Activated CD4-positive, CD25-positive, alpha-beta regulatory T cell (primary cell): ENCODE measurements at regions not wholly inside any gene's neighbourhood (a gene's known extent, or its start where the extent isn't known, plus 50 kb on each side); places are given as distances from the start of the nearest gene placed in this dataset.
"Not testable (repeated sequence)": the region's sequence is repeated elsewhere in the genome, so short reads cannot be mapped to it uniquely, and the experiment has no call there.

Experiments used
- DNase-seq, 4 experiments: peaks; one replicate each; lab custom pipeline; 2025; lab: John Stamatoyannopoulos, UW

DNA sequence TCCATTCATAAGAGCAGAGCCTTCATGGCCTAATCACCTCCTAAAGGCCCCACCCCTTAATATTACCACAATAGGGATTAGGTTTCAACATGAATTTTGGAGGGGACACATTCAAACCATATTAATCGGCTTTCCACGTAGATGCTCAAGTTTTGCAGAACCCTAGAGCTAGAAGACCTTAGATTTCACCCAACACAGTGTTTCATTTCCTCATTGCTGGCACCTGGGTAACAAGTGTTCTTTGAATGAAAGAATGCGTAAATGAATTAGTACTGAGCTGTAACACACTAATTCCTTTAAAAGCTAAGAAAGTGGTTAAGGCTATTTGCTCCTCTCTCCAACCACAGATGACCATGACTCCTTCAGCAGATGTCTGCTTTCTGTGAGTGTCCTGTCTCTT is 252.5 kb downstream of the SMAD2 start:
- DNase-seq = no peak

DNA sequence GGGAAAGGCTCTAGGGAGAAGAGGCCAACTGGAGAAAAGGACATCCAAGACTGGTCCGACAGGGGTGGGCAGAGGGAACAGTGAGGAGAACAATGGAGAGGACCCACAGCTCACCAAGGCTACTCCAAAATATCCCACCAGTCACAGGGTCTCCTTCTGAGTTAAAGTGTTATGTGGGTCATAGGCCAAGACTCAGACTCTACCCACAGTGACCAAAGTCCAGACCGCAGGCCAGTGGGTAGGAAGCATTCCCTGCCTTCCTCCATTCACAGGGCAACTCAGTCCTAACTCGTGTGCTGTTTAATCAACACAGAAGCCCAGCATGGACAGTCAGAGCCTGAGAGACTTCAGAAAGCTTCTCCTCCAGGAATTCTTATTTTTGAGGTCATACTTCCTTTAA is 260.6 kb downstream of the SMAD2 start:
- no peak for DNase-seq

DNA sequence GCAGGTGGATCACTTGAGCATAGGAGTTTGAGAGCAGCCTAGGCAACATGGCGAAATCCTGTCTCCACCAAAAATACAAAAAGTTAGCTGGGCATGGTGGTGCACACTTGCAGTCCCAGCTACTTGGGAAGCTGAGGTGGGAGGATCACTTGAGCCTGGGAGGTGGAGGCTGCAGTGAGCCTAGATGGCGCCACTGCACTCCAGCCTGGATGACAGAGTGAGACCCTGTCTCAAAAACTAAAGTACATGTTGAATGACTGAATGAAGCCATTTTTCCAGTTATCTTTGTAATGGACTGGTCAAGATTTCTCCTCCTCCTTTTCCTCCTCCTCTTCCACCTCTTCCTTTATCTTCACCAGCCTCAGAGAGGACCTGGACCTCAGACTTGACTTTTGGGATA is 272.0 kb downstream of the SMAD2 start:
- no peak for DNase-seq

DNA sequence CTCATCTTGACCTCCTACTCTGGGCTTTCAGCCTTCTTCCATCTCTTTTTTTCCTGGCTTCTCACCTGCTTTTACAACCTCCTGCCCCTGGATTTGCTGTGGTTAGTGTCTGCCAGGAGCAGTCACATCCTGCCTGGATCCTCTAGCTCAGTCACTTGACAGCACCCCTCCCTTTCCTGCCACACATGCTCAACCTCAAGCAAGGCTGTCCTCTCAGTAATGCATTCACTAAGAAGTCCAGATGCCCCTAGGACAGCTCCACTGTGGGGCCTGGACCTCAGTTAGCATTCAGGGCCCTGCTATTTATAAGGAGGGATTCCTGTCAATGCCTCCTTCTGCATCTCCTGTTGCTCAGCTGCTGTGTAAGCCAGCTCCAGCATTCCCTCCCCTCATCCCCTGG is 275.5 kb downstream of the SMAD2 start:
- no peak for DNase-seq

DNA sequence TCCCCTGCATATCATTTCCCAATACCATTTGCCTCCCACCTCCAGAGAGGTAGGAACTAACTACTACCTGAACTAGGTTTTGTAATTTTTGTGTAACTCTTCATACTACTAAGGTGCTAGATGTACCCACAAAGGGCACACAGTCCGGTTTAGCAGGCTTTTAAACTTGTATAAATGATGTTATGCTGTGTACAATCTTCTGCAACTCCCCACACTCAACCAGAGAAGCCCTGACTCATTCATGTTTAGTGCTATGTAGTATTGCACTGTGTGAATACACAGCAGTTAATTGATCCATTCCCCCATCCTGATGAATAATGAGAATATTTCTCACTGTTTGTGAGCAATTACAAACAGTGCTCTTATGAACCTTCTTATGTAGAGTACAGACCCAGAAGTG is 285.6 kb downstream of the SMAD2 start:
- DNase-seq = no peak

DNA sequence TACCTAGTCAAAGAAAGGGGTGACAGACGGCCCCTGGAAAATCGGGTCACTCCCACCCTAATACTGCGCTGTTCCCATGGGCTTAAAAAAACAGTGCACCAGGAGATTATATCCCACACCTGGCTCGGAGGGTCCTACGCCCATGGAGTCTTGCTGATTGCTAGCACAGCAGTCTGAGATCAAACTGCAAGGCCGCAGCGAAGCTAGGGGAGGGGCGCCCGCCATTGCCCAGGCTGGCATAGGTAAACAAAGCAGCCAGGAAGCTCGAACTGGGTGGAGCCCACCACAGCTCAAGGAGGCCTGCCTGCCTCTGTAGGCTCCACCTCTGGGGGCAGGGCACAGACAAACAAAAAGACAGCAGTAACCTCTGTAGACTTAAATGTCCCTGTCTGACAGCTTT is 292.9 kb downstream of the SMAD2 start:
- DNase-seq = not testable (repeated sequence)

DNA sequence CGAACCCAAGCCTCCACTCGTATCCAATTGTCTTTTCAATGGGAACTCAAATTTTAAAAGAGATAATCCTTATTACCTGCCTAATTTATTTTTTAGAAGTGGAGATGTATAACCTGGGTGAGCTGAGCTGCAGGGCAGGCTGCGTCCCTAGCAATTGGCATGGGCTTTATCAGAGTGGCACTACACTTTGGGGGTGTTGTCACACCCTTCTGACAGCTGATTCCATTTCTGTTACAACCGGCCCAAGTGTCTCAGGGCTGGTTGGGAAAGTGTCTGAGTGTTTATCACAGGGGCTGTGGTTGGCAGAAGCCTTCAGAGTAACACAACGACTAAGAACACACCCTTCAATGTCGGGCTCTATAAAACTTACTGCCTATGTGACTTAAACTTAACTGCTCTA is 295.0 kb downstream of the SMAD2 start:
- no peak for DNase-seq

DNA sequence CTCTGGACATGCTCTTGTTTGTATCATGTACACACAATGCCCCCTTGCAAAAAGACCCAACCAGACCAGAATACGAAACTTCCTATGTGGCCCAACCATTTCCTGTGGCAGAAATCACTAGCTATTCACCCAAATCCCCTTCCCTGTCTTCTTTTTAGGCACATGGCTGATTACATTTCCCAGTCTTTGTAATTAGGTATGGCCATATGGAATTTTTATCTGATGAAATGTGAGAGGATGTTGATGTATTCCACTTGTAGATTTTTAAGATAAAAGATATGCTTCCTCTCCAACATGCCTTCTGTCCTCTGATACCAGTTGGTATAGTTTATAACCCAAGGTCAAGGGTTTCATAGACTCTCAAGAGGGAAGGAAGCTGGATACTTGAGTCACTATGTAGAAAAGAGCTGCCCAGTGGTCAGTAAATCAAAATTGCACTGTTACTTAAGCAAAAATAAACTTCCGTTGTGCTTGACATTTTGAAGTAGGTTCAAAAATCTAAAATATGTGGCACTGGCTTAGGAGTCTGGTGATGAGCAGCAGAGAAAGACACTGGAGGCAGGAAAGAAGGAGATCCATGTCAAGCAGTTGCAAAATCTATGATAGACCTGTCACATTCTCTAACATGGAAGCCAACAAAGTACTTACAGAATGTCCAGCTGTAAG is 297.4 kb downstream of the SMAD2 start:
- DNase-seq = no peak

DNA sequence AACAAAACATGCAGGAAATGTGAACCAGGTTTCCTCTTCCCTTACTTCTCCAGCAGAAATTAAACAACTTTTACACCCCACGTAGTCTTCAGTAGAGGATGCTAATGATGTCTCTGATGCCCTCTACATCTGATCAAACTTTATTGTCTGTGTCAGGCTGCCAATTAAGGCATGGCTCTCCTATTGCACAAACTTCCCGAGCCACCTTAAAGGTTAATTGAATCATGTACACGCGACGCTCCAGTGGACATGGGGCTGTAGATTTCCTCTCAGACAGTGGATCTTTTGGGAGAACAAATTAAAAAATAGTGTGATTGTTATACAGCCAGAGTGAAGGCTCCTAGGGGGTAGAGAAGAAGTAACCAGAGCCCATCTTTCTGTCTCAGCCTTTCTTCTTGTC is 301.6 kb downstream of the SMAD2 start:
- DNase-seq = no peak

DNA sequence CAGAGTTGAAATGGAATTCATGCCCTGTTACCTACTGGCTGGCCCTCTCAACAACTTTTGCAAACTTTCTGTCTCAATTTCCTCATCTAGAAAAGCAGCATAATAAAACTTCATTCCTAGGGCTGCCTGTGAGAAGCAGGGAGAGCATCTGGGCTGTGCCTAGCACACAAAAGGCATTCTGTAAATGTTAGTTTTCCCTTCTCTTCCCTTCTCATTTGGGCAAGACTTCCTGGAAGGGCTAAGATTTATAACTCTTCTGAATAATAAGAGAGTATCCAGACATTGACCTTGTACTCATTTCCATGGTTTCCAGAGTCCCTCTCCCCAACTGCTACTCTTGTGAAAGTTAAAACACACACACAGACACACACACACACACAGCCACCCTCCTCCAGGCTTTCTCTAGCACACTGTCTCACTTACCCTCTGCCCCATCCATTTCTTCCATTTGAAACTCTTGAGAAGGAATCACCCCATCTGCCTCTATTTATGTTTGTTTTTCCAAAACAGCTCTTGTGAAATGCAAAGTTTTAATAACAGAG is 302.1 kb downstream of the SMAD2 start:
- DNase-seq = no peak

DNA sequence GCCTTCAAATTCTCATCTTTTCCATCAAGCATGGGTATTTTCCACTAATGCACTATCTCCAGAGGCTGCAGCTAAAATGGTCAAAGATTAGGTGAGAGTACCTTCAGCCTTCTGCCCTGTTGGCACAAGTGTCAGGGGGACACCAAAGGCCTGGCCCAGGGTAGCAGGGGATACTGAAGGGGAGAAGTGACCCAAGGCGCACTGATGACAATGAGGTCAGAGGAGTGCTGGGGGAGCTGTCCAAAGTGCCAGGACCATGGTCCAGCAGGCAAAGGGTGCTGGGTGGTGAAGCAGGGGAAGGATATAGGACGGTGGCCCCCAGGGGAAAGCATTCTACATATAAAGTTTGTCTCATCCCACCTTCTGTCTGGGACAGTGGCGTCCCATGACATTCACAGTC is 303.4 kb downstream of the SMAD2 start:
- no peak for DNase-seq

DNA sequence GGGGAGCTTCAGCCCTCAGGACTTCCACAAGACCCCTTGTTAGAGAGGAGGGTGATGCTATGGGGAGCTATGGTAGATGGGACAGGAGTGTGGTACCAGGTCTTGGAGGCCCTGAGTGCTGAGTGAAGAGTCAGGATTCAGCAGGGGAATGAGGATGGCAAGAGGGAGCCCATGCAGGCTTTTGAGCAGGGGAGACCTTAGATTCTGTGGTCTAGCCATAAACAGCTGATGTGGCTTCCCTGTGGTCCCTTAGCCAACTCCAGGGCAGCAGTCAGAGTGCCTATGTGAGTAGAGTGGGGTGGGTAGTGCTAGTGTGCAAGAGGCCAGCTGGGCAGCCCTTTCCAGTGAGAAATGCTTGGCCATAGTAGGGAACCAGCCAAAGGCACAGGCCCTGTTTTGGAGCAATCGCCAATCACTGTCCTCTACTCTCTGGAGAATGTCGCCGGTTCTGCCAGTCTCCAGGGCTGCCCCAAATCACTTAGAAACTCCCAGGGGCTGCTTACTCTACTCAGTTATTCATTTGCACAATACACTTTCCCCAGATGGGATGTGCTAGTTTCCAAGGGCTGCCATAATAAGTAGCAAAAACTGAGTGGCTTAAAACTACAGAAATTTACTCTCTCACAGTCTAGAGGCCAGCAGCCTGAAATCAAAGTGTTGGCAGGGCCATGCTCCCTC is 310.5 kb downstream of the SMAD2 start:
- no peak for DNase-seq

DNA sequence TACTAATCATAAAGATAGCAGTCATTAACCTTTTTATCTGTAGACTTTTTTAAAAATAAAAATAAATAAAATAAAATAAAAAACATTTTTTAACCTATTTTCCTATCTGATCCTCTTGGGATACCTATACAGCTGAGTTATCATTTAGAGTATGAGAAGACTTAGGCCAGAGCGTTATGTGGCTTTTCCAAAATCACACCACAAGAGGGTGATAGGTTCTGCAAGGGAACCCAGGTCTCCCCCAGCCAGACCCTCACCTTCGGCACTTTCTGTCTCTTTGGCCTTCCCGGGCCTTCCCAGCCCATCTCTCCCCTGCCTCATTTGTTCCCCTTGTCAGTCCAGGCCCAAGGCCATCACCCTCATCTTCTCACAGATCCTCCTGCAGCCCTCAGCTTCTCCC is 311.7 kb downstream of the SMAD2 start:
- no peak for DNase-seq

DNA sequence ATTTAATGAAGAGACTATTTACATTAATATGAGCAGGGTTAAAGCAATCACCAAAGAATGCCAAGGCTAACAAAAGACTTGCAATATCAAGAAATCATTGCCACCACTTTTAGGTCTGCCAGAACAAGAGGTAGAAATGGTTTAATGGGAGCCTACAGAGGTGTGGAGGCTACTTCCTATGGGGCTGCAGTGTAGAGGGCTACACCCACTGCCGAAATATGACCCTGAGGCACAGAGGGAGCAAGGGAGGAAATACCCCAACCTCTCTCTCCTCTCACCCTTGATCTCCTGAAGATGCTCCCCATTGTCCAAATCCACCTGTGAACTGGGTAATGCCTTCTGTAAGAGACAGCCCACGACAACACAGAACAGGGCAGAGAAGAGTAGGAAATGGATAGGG is 315.4 kb downstream of the SMAD2 start:
- DNase-seq = no peak

DNA sequence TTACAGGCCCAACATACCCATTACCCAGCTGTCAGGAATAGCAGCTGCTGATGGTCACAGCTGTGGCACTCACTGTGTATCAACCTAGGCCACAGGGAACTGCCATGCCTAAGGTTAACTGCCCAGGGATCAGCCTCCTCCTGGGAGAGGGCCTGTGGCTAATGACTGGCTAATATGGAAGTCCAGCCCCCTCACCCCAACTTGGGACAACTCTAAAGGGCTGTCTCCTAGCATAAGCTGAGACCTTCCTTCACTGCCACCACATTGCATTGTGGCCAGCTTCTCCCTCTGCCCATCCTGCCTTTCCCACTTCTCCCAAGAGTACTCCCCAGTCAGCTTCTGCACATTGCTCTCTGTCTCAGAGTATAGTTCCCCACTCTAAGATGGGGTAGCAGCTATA is 316.5 kb downstream of the SMAD2 start:
- no peak for DNase-seq

DNA sequence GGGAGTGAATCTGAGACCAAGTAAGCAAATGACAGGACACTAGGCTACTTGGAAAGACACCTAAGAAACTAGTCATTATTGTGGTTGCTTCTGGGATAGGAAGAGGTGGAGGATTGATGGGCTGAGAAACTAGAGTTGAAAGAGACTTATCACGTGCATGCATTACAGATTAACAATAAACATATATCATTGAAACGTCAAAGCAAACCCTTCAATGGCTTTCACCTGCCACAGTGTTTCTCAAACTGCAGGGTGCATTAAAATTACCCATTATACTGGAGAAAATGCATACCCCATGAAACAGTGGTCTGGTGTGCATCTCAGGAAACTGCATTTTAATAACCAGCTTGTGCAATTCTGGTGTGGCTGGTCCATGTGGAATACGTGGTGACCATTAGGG is 318.8 kb downstream of the SMAD2 start:
- no peak for DNase-seq

DNA sequence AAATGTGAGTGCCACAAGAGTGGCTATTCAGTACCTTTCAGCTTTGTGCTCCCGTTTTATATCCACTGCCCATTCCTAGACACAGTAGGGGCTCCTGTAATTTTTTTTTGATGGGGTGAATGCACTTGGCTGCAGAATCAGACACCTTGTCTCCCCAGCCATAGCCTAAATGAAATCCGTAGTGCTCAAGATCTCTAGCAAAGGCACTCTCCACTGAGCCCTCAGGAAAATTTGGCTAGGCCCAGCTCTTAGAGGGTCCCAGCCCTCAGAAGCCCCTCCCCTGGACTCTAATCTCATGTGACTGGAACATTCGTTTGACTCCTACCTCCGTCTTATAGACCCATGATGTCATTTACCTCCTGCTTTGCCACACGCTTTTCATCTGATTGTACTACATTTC is 323.9 kb downstream of the SMAD2 start:
- DNase-seq = no peak

DNA sequence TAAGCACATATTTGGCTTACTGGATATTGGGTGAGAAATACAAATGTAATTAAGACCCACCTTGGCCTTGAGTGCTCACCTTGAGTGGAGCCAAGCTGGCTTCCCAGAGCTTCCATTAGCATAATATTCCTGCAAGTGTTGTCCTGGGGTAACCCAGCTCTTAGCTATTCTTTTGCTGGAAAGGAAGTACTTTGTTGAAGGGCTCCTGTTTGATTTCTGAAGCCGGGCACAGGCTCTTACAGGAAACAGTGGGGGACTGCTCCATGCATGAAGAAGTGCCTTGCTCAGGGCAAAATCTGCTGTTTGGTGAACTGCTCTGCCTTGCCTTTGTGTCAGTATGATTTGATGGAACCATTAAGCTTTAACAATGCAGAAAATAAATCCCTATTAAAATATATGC is 325.4 kb downstream of the SMAD2 start:
- no peak for DNase-seq

DNA sequence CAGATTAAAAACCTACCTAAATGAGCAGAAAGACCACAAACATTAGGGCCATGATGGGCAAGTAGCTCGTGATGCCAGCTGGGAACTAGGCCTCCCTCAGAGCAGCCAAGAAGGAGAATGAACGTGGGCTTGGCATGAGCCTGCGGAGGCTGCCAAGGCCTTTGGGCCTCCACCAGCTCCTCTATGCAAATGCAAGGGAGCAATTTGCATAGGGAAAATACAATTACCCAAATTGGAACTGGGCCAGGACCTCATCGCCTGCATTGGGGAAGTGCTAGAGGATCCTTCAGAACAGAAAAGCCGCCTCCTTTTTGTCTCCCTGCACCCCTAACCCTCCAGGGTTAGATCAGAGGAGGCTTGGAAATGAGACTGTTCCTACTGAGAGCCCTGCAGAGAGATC is 326.4 kb downstream of the SMAD2 start:
- DNase-seq = no peak

DNA sequence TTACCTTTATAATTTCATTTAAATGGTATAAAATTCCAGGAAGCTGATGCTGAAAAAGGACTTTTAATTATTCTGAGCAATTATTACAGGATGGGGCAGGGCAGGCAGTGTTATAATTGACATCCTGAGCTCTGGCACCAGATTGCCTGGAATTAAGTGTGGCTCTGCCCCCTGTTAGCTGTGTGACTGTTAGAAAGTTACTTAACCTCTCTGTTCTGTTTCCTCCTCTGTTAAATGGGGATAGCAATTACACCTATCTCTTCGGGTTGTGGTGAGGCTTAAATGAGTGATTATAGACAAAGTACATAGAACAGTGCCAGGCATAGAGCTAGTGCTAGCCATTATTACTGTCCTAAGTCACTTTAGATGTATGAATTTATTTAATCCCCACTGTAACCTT is 327.3 kb downstream of the SMAD2 start:
- no peak for DNase-seq

DNA sequence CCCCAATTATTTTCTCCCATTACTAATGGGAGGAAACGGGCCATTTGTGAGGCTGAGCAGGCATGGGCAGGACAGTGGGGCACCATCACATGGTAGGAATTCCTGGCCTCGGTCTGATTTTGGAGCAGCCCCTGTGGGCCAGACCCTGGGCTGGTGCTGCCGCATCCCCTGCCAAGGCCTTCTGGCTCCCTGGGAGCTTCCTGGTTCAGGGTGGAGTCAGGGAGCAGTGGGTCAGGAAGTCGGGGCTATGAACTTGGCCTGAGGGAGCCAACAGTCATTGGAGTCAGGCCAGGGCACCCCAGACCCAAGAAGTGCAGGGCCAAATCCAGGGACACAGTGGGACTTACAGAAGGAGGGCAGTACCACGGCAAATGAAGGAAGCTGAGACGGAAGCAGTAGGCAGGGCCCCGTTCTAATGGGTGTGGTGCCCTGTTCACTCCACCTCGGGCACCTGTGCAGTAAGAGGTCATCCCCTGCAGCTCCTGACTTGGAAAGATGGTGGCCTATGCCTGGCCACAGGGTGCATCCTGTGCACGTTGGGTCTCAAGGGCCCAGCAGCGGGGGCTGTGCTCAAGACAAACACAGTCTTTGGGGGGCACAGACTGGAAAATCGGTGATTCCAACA is 328.1 kb downstream of the SMAD2 start:
- DNase-seq = no peak

DNA sequence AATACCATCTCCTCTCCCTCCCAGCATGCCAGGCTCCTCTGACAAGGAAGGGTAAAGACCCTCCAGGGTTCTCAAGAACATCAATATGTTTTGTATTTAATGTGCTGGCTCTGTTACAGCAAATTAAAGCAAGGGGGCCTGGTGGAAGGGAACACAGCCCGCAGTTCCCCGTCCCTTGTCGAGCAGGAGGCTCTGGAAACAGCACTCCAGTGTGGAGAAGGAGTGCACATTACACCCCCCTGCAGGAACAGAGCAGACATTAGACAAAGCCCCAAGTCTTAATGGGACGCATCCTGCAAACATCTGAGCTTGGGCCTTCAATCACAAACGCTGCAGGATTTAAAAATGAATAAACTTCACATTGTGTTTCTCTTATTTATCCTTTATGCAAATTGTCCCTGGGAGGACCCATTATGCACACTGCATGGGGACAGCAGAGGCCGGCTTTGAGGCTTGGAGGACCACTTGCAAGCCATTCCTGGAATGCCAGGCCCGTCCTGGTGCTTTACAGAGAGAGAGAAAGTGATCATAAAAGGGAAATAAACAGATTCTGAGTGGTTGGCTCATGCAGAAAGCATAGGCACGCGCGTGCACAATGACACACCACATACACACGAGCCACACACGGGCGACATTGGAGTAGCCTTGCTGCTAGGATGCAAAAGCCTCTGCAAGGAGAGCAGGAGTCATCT is 328.7 kb downstream of the SMAD2 start:
- DNase-seq = no peak
